Parathyroid adenoma (tissue), 2 donors: ENCODE measurements at regions not wholly inside any gene's neighbourhood (a gene's known extent, or its start where the extent isn't known, plus 50 kb on each side); places are given as distances from the start of the nearest gene placed in this dataset.
"Not testable (repeated sequence)": the region's sequence is repeated elsewhere in the genome, so short reads cannot be mapped to it uniquely, and the experiment has no call there.

Experiments
- H2AFZ ChIP-seq: fragments of 300-600 bp; sonication (generic); one replicate; pipeline ENCODE4 v1.7.0; 2017; ENCODE audit warnings: antibody characterized with exemption, mild to moderate bottlenecking
- H3K27ac ChIP-seq: fragments of 300-600 bp; sonication (generic); one replicate; pipeline ENCODE4 v1.7.0; 2017
- H3K27me3 ChIP-seq: fragments of 300-600 bp; sonication (generic); one replicate; pipeline ENCODE4 v1.7.0; 2017; ENCODE audit warnings: low read length; ENCODE audit not compliant: control insufficient read depth, insufficient read depth
- H3K36me3 ChIP-seq: fragments of 300-600 bp; sonication (generic); one replicate; pipeline ENCODE4 v1.7.0; 2017; ENCODE audit warnings: low read length; ENCODE audit not compliant: control insufficient read depth, insufficient read depth
- H3K4me1 ChIP-seq: fragments of 300-600 bp; sonication (generic); one replicate; pipeline ENCODE4 v1.7.0; 2017; ENCODE audit warnings: control low read depth
- H3K4me2 ChIP-seq: fragments of 300-600 bp; sonication (generic); one replicate; pipeline ENCODE4 v1.7.0; 2017; ENCODE audit warnings: low read length
- H3K4me3 ChIP-seq: fragments of 300-600 bp; sonication (generic); one replicate; pipeline ENCODE4 v1.7.0; 2017; ENCODE audit warnings: low read depth, low read length
- H3K79me2 ChIP-seq: fragments of 300-600 bp; sonication (generic); one replicate; pipeline ENCODE4 v1.7.0; 2017; ENCODE audit warnings: control low read depth
- H3K9ac ChIP-seq: fragments of 300-600 bp; sonication (generic); one replicate; pipeline ENCODE4 v1.7.0; 2017; ENCODE audit warnings: mild to moderate bottlenecking
- H3K9me3 ChIP-seq: fragments of 300-600 bp; sonication (generic); one replicate; pipeline ENCODE4 v1.7.0; 2017; ENCODE audit warnings: low read length; ENCODE audit not compliant: control insufficient read depth
- CTCF ChIP-seq: fragments of 300-600 bp; sonication (generic); IDR thresholded peaks from one replicate; pipeline ENCODE4 v1.7.0; 2017; ENCODE audit warnings: antibody characterized with exemption, mild to moderate bottlenecking
- donor health status: primary hyperparathyroidism.

- no peak for TF ChIP-seq CTCF
- no peak overlapping the region for H3K27ac ChIP-seq
- no peak overlapping the region for H2AFZ ChIP-seq
- no peak overlapping the region for H3K4me2 ChIP-seq
- H3K36me3 ChIP-seq: no peaks in the 10 kb centered on the region
- H3K9me3 ChIP-seq: no peaks in the 10 kb centered on the region
- no peaks in the 10 kb centered on the region for H3K27me3 ChIP-seq
- no peak overlapping the region for H3K9ac ChIP-seq
- no peaks in the 10 kb centered on the region for H3K4me1 ChIP-seq
- no peaks in the 10 kb centered on the region for H3K79me2 ChIP-seq
- no peak overlapping the region for H3K4me3 ChIP-seq
Measured at GRCh38 chr5:92023555-92023954, 640.4 kb upstream of the ARRDC3 start.

DNA sequence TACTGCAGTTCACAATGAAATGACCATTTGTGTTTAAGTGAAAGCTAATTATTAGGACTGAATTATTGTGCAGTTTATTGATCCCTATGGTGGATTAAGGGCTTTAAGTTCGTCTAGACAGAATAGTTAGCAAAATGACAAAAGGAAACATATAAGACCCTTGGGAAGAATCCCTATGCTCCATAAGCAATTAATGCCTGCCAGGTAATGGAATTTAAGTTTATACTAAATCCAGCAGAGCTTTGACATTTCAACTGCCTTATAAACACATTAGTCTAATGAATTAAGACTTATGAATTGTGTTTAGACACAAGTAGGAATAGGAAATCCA lies 640.0 kb upstream of the ARRDC3 start:
- no peak overlapping the region for H3K4me2 ChIP-seq
- no peaks in the 10 kb centered on the region for H3K4me1 ChIP-seq
- no peak overlapping the region for H3K27ac ChIP-seq
- H3K36me3 ChIP-seq: no peaks in the 10 kb centered on the region
- H3K9me3 ChIP-seq: no peaks in the 10 kb centered on the region
- no peak overlapping the region for H3K9ac ChIP-seq
- no peak overlapping the region for H3K4me3 ChIP-seq
- H3K27me3 ChIP-seq: no peaks in the 10 kb centered on the region
- no peak overlapping the region for H2AFZ ChIP-seq
- no peaks in the 10 kb centered on the region for H3K79me2 ChIP-seq
- no peak for TF ChIP-seq CTCF

DNA sequence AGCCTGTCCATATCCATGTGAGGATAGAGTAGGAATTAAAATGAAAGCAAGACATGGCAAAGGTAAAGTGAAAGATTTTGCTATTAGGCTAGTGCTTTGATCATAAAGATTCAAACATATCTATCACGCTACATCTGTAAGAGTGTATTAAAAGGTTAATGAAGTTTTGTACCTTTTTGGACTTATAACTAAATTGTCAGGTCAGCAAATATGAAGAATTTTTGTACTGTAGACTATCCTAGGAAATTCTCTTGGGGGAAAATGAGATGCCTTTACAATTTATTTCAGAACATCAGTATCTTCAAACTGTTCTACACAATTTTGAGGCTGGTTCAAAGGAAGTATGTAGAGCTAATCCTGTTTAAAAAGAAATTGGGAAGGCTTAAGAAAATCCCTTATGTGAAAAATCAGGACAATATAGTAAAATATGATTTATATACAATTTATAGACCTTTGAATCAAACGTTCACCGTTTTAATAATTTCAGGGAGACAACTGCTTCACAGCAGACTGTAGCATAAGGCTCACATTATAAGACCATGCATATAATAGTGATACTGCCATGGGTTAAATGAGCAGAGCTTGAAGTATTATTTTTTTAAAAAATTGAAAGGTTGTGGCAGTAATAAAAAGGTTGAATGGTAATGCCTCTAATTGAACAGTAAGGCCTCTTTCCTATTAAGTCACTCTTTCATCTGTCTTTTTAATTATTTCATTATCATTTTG lies 639.5 kb upstream of the ARRDC3 start:
- Histone ChIP-seq H3K9ac (no peak overlapping the region), H3K4me2 (no peak overlapping the region), H2AFZ (no peak overlapping the region), H3K36me3 (no peaks in the 10 kb centered on the region), H3K79me2 (no peaks in the 10 kb centered on the region), H3K9me3 (no peaks in the 10 kb centered on the region), H3K4me1 (no peaks in the 10 kb centered on the region), H3K27ac (no peak overlapping the region), H3K27me3 (no peaks in the 10 kb centered on the region), H3K4me3 (no peak overlapping the region)
- no peak for TF ChIP-seq CTCF

DNA sequence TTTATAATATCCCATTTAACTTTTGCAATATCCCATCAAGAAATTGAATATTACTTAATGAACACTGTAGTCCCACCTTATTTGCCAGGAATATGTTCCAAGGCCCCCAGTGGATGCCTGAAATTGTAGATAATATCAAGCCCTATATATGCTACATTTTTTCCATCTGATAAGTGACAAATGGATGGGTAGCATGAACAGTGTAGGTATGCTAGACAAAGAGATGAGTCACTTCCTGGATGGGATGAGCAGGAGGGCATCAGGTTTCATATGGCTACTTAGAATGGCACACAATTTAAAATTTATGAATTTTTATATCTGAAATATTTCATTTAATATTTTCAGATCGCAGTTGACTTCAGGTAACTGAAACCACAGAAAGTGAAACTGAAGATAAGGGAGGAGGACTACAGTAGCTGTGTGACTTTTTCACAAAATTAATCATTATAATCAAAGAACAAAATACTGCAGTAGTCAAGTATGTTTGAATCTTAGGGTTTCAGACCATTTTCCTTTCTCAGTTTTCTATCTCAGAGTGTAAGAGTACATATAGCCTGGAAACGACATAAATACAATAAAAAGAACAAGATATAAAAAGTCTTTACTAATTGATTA lies 636.4 kb upstream of the ARRDC3 start:
- Histone ChIP-seq H3K27me3 (no peaks in the 10 kb centered on the region), H2AFZ (no peak overlapping the region), H3K4me2 (no peak overlapping the region), H3K36me3 (no peaks in the 10 kb centered on the region), H3K79me2 (no peaks in the 10 kb centered on the region), H3K9me3 (no peaks in the 10 kb centered on the region), H3K4me3 (no peak overlapping the region), H3K27ac (no peak overlapping the region), H3K4me1 (no peaks in the 10 kb centered on the region), H3K9ac (no peak overlapping the region)
- no peak for TF ChIP-seq CTCF

- no peak overlapping the region for H3K4me3 ChIP-seq
- no peaks in the 10 kb centered on the region for H3K36me3 ChIP-seq
- H3K4me2 ChIP-seq: no peak overlapping the region
- no peaks in the 10 kb centered on the region for H3K9me3 ChIP-seq
- H3K4me1 ChIP-seq: no peaks in the 10 kb centered on the region
- no peak overlapping the region for H3K27ac ChIP-seq
- H2AFZ ChIP-seq: no peak overlapping the region
- H3K27me3 ChIP-seq: no peaks in the 10 kb centered on the region
- H3K9ac ChIP-seq: no peak overlapping the region
- no peak for TF ChIP-seq CTCF
- H3K79me2 ChIP-seq: no peaks in the 10 kb centered on the region
Measured at GRCh38 chr5:92017776-92018175, 634.7 kb upstream of the ARRDC3 start.

DNA sequence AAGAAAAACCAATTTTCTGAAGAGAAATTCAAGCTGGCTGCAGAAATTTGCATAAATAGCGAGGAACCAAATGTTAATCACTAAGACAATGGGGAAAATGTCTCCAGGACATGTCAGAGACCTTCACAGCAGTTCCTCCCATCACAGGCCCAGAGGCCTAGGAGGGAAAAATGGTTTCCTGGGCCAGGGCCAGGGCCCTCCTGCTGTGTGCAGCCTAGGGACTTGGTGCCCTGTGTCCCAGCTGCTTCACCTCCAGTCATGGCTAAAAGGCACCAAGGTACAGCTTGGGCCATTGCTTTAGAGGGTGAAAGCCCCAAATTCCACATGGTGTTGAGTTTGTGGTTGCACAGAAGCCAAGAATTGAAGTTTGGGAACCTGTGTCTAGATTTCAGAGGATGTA lies 628.7 kb upstream of the ARRDC3 start:
- H3K4me2 ChIP-seq, H3K9ac ChIP-seq, H3K27ac ChIP-seq, H2AFZ ChIP-seq, H3K4me1 ChIP-seq, H3K36me3 ChIP-seq, H3K4me3 ChIP-seq, H3K27me3 ChIP-seq, H3K79me2 ChIP-seq, H3K9me3 ChIP-seq: not testable (repeated sequence)
